K562 (cell line): ENCODE measurements at regions not wholly inside any gene's neighbourhood (a gene's known extent, or its start where the extent isn't known, plus 50 kb on each side); places are given as distances from the start of the nearest gene placed in this dataset.

Experiments
- CBX3 ChIP-seq, 2 experiments: IDR thresholded peaks; 1 replicate in 1 of 2; 2 replicates in 1 of 2; pipeline ENCODE4 v1.6.1; 2012; ENCODE audit warnings: inconsistent platforms in 2 of 2, low read length in 2 of 2, borderline replicate concordance in 1 of 2, control low read depth in 1 of 2
- CEBPG ChIP-seq, 3 experiments: fragments of 200-800 bp in 1 of 3; sonication (Bioruptor generic) in 1 of 3; sonication (generic) in 1 of 3; formaldehyde crosslinking in 1 of 3; IDR thresholded peaks in 2 of 3; conservative IDR thresholded peaks in 1 of 3; 2 replicates each; pipeline versions ENCODE4 v1.6.1 to v1.8.0; 2016 to 2022; ENCODE audit warnings: missing compliant biosample characterization in 2 of 3, missing genetic modification characterization in 2 of 3, mild to moderate bottlenecking in 1 of 3, missing genetic modification reagents in 1 of 3
- FOS ChIP-seq: IDR thresholded peaks from 3 replicates; pipeline ENCODE4 v1.6.1; 2011; ENCODE audit not compliant: insufficient read length; ENCODE audit errors: extremely low read depth
- KLF10 ChIP-seq: fragments of 250-450 bp; sonication (Bioruptor Pico); IDR thresholded peaks from 2 replicates; pipeline ENCODE4 v1.6.1; 2021; ENCODE audit warnings: matching md5 sums
- MTF1 ChIP-seq: fragments of 250-450 bp; sonication (Bioruptor Pico); IDR thresholded peaks from 2 replicates; pipeline ENCODE4 v1.9.0; 2021; ENCODE audit warnings: moderate library complexity, mild to moderate bottlenecking, inconsistent platforms, borderline replicate concordance
- NR2C2 ChIP-seq, 2 experiments: fragments of 200-800 bp in 1 of 2; sonication (Bioruptor generic) in 1 of 2; sonication (generic) in 1 of 2; formaldehyde crosslinking in 1 of 2; IDR thresholded peaks; 2 replicates each; pipeline versions ENCODE4 v1.6.1 to v1.8.0; 2016 to 2022; ENCODE audit warnings: mild to moderate bottlenecking in 1 of 2, missing compliant biosample characterization in 1 of 2, missing genetic modification characterization in 1 of 2, missing genetic modification reagents in 1 of 2
- PHF20 ChIP-seq: fragments of 450-650 bp; IDR thresholded peaks from 2 replicates; pipeline ENCODE4 v1.6.1; 2018; ENCODE audit not compliant: partially characterized antibody
- PYGO2 ChIP-seq: fragments of 450-650 bp; IDR thresholded peaks from 2 replicates; pipeline ENCODE4 v1.6.1; 2016; ENCODE audit warnings: mild to moderate bottlenecking, missing genetic modification characterization, moderate library complexity, missing compliant biosample characterization
- RB1 ChIP-seq: fragments of 450-650 bp; IDR thresholded peaks from 2 replicates; pipeline ENCODE4 v1.6.1; 2017; ENCODE audit warnings: low read depth, mild to moderate bottlenecking
- RBFOX2 ChIP-seq: fragments of 200-400 bp; formaldehyde crosslinking; IDR thresholded peaks from 2 replicates; pipeline ENCODE4 v1.6.1; 2017; ENCODE audit warnings: low read depth, mild to moderate bottlenecking, low read length, moderate library complexity
- RBM15 ChIP-seq: fragments of 200-400 bp; formaldehyde crosslinking; IDR thresholded peaks from 2 replicates; pipeline ENCODE4 v1.6.1; 2018; ENCODE audit warnings: mild to moderate bottlenecking, low read length, moderate library complexity; ENCODE audit not compliant: insufficient read depth
- SRSF7 ChIP-seq: fragments of 200-400 bp; formaldehyde crosslinking; optimal IDR thresholded peaks from 2 replicates; pipeline ENCODE3; 2017; ENCODE audit warnings: mild to moderate bottlenecking, low read depth, low read length
- STAT5B ChIP-seq: fragments of 250-450 bp; sonication (Bioruptor Pico); IDR thresholded peaks from 2 replicates; pipeline ENCODE4 v1.8.0; 2021; ENCODE audit warnings: mild to moderate bottlenecking, inconsistent platforms
- ZNF717 ChIP-seq: fragments of 250-450 bp; sonication (Bioruptor Pico); IDR thresholded peaks from 2 replicates; pipeline ENCODE4 v1.5.0; 2021
- TF ChIP-seq, protein P1 (sequence below): sonication (generic); formaldehyde crosslinking; IDR thresholded peaks from 2 replicates; pipeline ENCODE4 v1.8.1; 2023; ENCODE audit warnings: missing genetic modification reagents, mild to moderate bottlenecking, borderline replicate concordance
- TF ChIP-seq, protein P2 (sequence below): sonication (generic); formaldehyde crosslinking; IDR thresholded peaks from 2 replicates; pipeline ENCODE4 v1.8.0; 2023; ENCODE audit warnings: mild to moderate bottlenecking, missing genetic modification reagents

DNA sequence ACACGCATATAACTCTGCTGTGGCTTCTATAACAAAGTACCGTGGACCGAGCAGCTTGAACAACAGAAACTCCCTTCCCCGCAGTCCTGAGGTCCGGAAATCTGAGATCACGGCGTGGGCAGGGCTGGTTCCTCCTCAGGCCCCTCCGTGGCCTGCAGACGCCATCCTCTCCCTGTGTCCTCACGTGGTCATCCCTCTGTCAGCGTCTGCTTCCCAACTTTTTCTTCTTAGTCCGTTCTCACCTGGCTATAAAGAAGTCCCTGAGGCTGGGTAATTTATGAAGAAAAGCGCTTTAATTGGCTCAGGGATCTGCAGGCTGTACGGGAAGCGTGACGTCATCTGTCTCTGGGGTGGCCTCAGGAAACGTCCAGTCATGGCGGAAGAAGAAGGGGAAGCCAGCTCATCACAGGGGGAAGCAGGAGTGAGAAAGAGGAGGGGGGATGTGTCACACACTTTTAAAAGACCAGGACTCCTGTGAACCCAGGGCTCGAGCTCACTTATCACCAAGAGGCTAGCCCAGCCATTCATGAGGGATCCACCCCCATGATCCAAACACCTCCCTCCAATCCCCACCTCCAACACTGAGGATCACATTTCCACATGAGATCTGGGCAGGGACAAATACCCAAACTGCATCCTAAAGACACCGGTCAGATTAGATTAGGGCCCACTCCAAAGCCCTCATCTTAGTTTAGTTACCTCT, 91.2 kb upstream of the INSIG1 start (continued):
- TF ChIP-seq, protein P1, sequence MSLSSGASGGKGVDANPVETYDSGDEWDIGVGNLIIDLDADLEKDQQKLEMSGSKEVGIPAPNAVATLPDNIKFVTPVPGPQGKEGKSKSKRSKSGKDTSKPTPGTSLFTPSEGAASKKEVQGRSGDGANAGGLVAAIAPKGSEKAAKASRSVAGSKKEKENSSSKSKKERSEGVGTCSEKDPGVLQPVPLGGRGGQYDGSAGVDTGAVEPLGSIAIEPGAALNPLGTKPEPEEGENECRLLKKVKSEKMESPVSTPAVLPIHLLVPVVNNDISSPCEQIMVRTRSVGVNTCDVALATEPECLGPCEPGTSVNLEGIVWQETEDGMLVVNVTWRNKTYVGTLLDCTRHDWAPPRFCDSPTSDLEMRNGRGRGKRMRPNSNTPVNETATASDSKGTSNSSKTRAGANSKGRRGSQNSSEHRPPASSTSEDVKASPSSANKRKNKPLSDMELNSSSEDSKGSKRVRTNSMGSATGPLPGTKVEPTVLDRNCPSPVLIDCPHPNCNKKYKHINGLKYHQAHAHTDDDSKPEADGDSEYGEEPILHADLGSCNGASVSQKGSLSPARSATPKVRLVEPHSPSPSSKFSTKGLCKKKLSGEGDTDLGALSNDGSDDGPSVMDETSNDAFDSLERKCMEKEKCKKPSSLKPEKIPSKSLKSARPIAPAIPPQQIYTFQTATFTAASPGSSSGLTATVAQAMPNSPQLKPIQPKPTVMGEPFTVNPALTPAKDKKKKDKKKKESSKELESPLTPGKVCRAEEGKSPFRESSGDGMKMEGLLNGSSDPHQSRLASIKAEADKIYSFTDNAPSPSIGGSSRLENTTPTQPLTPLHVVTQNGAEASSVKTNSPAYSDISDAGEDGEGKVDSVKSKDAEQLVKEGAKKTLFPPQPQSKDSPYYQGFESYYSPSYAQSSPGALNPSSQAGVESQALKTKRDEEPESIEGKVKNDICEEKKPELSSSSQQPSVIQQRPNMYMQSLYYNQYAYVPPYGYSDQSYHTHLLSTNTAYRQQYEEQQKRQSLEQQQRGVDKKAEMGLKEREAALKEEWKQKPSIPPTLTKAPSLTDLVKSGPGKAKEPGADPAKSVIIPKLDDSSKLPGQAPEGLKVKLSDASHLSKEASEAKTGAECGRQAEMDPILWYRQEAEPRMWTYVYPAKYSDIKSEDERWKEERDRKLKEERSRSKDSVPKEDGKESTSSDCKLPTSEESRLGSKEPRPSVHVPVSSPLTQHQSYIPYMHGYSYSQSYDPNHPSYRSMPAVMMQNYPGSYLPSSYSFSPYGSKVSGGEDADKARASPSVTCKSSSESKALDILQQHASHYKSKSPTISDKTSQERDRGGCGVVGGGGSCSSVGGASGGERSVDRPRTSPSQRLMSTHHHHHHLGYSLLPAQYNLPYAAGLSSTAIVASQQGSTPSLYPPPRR (CRISPR knock-in tag): no peak
- no peak for TF ChIP-seq ZNF717 (CRISPR knock-in tag)
- no peak for TF ChIP-seq RBFOX2
- no peak for TF ChIP-seq CBX3 (IDR thresholded peaks at IDR 0.05; ENCODE audit: borderline replicate concordance in 1 of 2, low read length in 2 of 2)
- TF ChIP-seq, protein P2, sequence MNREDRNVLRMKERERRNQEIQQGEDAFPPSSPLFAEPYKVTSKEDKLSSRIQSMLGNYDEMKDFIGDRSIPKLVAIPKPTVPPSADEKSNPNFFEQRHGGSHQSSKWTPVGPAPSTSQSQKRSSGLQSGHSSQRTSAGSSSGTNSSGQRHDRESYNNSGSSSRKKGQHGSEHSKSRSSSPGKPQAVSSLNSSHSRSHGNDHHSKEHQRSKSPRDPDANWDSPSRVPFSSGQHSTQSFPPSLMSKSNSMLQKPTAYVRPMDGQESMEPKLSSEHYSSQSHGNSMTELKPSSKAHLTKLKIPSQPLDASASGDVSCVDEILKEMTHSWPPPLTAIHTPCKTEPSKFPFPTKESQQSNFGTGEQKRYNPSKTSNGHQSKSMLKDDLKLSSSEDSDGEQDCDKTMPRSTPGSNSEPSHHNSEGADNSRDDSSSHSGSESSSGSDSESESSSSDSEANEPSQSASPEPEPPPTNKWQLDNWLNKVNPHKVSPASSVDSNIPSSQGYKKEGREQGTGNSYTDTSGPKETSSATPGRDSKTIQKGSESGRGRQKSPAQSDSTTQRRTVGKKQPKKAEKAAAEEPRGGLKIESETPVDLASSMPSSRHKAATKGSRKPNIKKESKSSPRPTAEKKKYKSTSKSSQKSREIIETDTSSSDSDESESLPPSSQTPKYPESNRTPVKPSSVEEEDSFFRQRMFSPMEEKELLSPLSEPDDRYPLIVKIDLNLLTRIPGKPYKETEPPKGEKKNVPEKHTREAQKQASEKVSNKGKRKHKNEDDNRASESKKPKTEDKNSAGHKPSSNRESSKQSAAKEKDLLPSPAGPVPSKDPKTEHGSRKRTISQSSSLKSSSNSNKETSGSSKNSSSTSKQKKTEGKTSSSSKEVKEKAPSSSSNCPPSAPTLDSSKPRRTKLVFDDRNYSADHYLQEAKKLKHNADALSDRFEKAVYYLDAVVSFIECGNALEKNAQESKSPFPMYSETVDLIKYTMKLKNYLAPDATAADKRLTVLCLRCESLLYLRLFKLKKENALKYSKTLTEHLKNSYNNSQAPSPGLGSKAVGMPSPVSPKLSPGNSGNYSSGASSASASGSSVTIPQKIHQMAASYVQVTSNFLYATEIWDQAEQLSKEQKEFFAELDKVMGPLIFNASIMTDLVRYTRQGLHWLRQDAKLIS (CRISPR knock-in tag): no peak
- no peak for TF ChIP-seq FOS
- no peak for TF ChIP-seq CEBPG (CRISPR knock-in tag; IDR thresholded peaks at IDR 0.05)
- TF ChIP-seq CEBPG (tag; conservative IDR thresholded peaks at IDR 0.05 in 1 of 2, IDR thresholded peaks at IDR 0.05 in 1 of 2): no peak
- TF ChIP-seq STAT5B (CRISPR knock-in tag): no peak
- no peak for TF ChIP-seq KLF10 (CRISPR knock-in tag)
- TF ChIP-seq SRSF7: no peak
- TF ChIP-seq PHF20: no peak
- no peak for TF ChIP-seq RBM15
- no peak for TF ChIP-seq RB1
- TF ChIP-seq MTF1 (CRISPR knock-in tag): no peak
- TF ChIP-seq PYGO2 (tag): no peak
- no peak for TF ChIP-seq NR2C2 (CRISPR knock-in tag; IDR thresholded peaks at IDR 0.05)
- TF ChIP-seq NR2C2 (tag; IDR thresholded peaks at IDR 0.05): no peak
